ENCODE measurements at regions not wholly inside any gene's neighbourhood (a gene's known extent, or its start where the extent isn't known, plus 50 kb on each side); places are given as distances from the start of the nearest gene placed in this dataset.

- no peak for DNase-seq
These were observed 81.0 kb upstream of the SLC25A13 start for GRCh38 chr7:96402913-96403312.

- no peak for DNase-seq
These were observed 79.3 kb upstream of the SLC25A13 start for GRCh38 chr7:96401200-96401599.

DNA sequence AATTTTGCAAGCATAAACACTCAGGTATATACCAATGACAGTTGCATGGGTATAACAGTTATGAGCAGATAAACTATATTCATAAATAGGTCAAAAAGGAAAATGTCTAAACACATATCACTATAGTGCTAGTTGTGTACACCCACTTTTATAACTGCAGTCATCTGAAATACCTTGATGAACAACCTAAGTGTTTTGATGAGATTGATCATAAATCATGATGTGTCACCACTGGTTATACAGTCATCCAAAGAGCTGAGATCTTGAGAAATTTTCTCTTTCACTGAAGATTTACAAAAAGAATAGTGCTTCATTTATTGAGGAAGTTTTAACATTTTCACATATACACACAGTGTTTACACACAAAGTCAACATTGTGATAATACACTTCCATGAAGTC is 78.6 kb upstream of the SLC25A13 start:
- no peak for DNase-seq

- DNase-seq, result no peak
These were observed 78.1 kb upstream of the SLC25A13 start for GRCh38 chr7:96400001-96400400.

DNA sequence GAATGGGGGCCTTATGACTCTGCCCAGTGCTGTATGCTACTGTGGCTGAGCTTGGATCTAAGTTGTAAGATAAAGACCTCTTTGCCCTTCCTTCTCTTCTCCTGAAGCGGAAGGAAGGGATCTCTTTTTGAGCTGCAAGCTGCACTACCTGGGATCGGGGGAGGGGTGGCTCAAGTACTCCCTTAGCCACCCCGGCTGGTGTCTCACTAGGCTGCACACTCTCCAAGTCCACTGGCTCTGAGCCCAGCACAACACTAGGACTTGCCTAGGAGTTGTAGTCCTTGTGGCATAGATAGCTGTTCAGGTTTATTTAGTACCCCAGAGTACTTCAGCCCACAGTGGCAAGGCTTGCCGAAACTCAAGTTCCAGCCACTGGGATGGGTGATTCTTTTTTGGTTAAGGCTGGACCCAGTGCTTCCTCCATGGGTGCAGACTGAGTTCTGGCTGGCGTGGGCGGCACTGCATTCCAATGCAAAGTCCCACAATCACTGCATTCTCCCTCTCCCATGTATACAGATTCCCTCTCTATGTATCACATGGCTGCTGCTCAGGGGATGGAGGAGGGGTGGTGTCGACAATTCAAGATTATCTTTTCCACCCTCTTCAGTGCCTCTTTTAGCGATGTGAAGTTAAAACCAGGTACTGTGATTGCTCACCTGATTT is 76.2 kb upstream of the SLC25A13 start:
- no peak for DNase-seq

GRCh38 chr7:96388620-96389383 is 66.9 kb upstream of the SLC25A13 start:
- no peak for DNase-seq

DNA sequence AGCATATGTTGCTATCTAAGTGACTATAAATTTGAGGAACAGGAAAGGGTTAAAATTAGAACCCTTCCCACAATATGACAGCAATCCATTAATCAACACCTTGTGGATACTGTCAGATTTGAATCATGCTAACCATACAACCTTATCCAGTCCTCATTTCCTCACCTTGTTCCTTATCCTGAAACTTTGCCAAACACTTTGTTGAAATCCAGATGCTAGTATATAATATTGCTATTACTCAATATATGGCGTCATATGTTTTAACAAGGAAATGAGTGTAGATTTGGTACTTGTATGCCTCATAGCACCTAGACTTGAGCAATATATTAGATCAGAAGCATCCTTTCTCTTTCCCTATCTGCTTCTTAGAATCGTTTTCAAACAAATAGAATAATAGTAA is 66.3 kb upstream of the SLC25A13 start:
- no peak for DNase-seq

DNA sequence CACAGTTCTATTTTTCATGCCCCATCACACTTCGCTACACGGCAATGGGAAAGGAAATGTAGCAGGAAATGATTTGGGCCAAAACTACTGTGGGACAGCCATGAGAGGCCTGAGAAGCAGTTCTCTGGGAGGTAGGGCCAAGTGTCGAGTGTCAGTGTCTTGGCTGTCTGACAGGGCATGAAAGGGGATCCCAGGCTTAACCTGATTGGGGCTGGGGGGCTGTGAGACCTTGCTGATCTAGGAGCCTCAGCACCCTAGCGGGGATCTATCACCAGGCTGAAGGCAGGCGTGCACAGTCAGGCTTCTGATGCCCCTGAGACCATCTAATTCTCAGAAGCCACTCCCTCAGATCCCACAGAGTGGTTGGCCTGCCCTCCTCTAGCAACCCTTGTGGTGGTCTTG is 58.2 kb upstream of the SLC25A13 start:
- no peak for DNase-seq

- DNase-seq, result no peak
These were observed 55.5 kb upstream of the SLC25A13 start for GRCh38 chr7:96377399-96377798.
